ENCODE measurements at regions not wholly inside any gene's neighbourhood (a gene's known extent, or its start where the extent isn't known, plus 50 kb on each side); places are given as distances from the start of the nearest gene placed in this dataset.
"Not testable (repeated sequence)": the region's sequence is repeated elsewhere in the genome, so short reads cannot be mapped to it uniquely, and the experiment has no call there.

GRCh38 chr6:94687255-94687654, 890.1 kb upstream of the MANEA start:
- DNase-seq: not testable (repeated sequence)

DNA sequence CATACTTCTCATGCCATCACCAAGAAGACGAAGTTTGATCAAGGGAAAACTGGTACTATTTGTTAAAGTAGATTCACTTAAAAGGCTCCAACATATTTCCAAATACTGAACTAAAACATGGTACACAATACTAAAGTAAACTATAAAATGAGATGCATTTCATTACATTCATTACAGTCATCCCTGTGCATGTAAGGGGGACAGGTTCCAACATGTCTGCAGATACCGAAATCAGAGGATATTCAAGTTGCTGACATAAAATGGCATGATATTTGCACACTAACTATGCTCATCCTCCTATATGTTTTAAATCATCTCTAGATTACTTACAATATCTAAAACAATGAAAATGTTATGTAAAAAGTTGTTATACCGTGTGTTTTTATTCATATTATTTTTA, 893.9 kb upstream of the MANEA start:
- no peak for DNase-seq

GRCh38 chr6:94680669-94681212, 896.6 kb upstream of the MANEA start:
- DNase-seq: no peak

DNA sequence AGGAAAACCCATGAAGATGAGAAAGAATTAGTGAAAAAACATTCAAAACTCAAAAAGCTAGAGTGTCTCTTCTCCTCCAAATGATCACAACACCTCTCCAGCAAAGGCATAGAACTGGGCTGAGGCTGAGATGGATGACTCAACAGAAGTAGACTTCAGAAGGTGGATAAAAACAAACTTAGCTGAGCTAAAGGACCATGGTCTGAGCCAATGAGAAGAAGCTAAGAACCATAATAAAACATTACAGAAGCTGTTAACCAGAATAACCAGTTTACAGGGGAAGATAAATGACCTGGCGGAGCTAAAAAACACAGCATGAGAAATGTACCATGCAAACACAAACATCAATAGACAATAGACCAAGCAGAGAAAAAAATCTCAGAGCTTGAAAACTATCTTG, 904.1 kb upstream of the MANEA start:
- DNase-seq: no peak

DNA sequence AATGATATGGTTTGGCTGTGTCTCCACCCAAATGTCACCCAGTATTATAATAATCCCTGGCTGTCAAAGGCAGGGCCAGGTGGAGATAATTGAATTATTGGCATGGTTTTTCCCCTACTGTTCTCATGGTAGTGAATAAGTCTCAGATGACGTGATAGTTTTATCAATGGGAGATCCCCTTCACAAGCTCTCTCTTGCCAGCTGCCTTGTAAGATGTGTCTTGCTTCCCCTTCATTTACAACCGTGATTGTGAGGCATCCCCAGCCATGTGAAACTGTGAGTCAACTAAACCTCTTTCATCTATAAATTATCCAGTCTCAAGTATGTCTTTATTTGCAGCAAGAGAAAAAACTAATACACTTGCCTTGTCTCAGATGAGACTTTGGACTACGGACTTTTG, 907.3 kb upstream of the MANEA start:
- no peak for DNase-seq

GRCh38 chr6:94668876-94669275, 908.5 kb upstream of the MANEA start:
- no peak for DNase-seq

DNA sequence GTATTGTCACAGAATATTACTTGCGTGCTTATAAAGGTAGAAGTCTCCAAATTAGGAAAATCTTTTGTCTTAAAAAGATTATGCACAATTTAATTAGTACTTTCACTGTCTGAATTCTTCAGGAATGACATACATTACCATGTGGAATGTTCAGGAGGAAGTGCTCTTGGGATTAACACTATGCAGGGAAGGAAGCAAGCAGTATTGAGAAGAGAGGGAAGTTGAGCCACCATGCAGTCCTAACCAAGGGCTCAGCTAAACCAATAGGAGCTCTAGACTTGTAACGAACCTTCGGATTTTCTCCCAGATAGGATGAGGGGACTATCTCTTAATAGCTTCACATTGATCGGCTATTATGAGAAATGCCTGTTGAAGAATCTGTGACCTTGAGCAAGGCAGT, 918.4 kb upstream of the MANEA start:
- DNase-seq: no peak

GRCh38 chr6:94651239-94651638, 926.1 kb upstream of the MANEA start:
- no peak for DNase-seq

GRCh38 chr6:94645191-94645590, 932.1 kb upstream of the MANEA start:
- no peak for DNase-seq

DNA sequence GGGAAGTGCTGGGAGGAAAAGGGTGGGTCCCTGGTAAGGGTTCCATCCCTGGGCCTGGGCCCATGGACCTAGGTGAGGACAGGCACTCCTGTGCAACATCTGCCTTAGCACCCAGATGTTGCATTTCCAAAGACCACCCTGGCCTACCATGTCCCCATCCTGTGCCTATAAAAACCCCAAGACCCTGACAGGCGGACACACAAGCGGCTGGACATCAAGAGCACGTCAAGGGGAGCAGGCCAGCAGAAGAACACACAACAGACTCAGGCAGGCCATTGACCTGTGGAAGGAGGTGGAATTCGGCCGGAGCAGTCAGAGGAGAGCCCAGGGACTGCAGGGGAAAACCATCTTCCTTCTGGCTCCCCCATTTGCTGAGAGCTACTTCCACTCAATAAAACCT, 937.8 kb upstream of the MANEA start:
- DNase-seq: no peak

DNA sequence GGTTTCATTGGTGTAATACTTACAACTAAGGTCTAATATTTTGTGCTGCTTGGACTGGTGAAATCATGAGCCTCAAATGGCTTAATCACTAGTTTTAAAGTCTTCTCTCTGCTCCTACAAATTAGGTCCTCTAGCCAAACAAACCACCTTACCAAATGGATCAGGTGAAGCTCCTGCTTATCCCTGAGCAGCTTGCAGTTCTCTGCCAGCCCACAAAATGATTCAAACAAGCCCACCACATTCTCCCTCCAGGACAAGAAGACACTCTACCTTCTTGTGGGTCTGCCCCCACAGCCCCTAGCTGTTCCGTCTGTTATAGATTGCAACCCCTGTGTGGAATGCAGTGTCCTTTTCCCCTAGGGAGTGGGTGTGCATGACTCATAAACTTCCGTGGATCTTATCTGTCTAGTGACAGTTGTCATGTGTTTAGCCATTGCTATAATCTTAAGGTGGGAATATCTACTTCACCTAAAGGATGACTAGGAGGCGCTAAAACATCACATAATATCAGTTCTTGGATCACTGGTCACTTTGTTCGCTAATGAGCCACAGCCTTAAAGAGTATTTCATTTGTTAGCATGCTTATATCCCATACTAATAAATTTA, 940.5 kb upstream of the MANEA start:
- DNase-seq: peak; percentile 1

DNA sequence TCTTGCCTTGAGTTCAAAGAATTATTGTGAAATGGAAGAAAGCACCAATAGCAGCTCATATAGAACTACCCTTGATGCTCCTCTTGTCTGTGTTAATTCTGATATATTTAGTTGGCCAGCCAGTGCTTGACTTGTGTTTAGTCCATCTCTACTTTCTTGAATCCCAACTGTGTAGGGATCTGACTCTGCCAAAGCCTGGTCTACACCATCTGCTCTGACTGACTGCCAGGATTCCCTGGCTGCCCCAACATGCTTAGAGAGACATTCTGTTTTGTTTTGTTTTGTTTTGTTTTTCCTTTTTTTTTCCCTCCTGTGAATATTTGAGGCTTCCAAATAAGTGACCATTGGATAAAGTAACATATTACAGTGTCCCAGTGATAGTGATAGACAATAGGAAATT, 953.7 kb upstream of the MANEA start:
- no peak for DNase-seq

- DNase-seq: no peak
Observed at GRCh38 chr6:94622783-94623182, 954.6 kb upstream of the MANEA start.

GRCh38 chr6:94600636-94601035, 976.7 kb upstream of the MANEA start:
- no peak for DNase-seq

GRCh38 chr6:94597487-94597886, 979.8 kb upstream of the MANEA start:
- no peak for DNase-seq

GRCh38 chr6:94590416-94590815, 986.9 kb upstream of the MANEA start:
- DNase-seq: no peak

- DNase-seq: no peak
Observed at GRCh38 chr6:94588301-94588700, 989.0 kb upstream of the MANEA start.

- DNase-seq: no peak
Observed at GRCh38 chr6:94584211-94584610, 993.1 kb upstream of the MANEA start.

DNA sequence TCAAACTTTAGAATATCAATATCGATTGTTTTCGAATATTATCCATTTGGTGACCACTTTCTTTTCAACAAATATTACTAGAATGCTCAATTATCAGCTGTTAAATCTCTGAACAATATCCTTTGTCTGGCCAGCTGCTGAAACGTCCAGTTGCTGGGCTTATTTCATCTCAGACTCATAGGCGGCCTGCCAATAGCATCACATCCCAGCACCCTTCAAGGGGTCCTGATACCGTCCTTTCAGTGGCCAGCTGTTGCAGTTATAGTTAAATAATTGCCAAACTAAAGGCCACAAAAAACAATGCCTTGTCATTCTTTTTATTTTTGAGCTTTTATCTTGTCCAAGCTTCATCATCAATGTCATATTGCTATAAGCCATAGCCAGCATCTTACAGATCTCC, 1006.8 kb upstream of the MANEA start:
- no peak for DNase-seq

DNA sequence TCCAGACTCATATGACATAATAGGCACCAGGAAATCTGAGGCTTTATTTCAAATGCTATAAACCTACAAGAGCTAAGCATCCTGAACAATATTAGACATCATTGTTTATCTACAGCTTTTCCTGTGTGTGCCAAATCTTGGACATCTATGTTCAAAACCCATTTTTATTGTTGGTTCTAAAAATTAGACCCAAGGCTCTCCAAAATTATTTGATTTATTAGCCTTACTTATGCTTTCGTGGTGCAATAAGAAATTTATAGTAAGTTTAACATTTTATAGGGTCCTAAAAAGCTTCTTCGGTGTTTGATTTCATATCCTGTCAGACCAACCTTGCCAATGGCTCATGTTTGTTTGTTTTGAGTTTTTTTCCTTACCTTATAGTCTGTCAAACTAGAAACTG, 1014.5 kb upstream of the MANEA start:
- no peak for DNase-seq

DNA sequence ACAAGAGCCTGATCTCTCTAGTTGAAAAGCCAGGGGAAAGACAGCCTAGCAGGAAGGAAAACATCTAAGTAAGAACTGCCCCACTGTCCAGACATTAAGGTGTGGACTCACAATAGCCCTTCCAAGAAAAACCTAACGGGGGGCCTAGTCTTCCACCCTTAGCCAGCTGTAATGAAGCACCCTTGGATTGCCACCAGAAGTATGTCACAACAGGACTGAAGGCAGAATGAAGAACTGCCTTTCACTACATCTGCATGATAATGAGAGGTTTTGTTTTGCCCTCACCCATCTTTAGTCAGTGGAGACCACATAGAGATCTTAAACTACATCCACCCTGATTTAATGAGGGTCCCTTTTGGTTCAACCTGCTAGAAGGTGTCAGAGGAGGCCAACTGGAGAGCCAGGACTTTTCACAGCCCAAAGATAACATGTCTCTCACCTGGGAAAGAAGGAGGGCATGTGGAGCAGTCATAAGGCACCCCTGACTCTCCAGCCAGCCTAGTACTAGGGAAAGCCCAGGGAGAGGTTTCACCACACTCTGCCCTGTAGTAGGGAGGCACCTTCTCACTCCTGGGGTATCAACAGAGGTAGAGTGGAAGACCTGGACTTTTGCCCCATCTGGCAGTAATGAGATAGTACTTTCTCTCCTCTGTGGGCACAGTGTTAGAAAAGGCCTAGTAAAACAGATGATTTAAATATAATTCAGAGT, 1017.4 kb upstream of the MANEA start:
- DNase-seq: no peak

- not testable (repeated sequence) for DNase-seq
Observed at GRCh38 chr6:94557207-94557606, 1020.1 kb upstream of the MANEA start.

- DNase-seq: no peak
Observed at GRCh38 chr6:94548201-94548600, 1029.1 kb upstream of the MANEA start.

GRCh38 chr6:94535798-94536197, 1041.5 kb upstream of the MANEA start:
- DNase-seq: no peak

Measured in fibroblast of skin of right quadriceps (primary cell).